HG03108 (cell line): ENCODE measurements at regions not wholly inside any gene's neighbourhood (a gene's known extent, or its start where the extent isn't known, plus 50 kb on each side); places are given as distances from the start of the nearest gene placed in this dataset.
"Not testable (repeated sequence)": the region's sequence is repeated elsewhere in the genome, so short reads cannot be mapped to it uniquely, and the experiment has no call there.

ENCODE experiments used
- ATAC-seq: cut with Tn5 transposase; IDR thresholded peaks from one replicate; pipeline ENCODE4 v1.9.1; 2021; ENCODE audit warnings: moderate library complexity; ENCODE audit not compliant: unreplicated experiment

- ATAC-seq, result no peak
These were observed 425.2 kb downstream of the RWDD3 start for GRCh38 chr1:95659166-95659565.

GRCh38 chr1:95659588-95659987 lies 425.6 kb downstream of the RWDD3 start:
- no peak for ATAC-seq

- ATAC-seq, result no peak
These were observed 426.7 kb downstream of the RWDD3 start for GRCh38 chr1:95660736-95661135.

- ATAC-seq, result not testable (repeated sequence)
These were observed 429.5 kb downstream of the RWDD3 start for GRCh38 chr1:95663530-95663929.

GRCh38 chr1:95668165-95668564 lies 434.2 kb downstream of the RWDD3 start:
- ATAC-seq, result no peak

GRCh38 chr1:95669638-95670037 lies 435.6 kb downstream of the RWDD3 start:
- ATAC-seq, result not testable (repeated sequence)

GRCh38 chr1:95671098-95671497 lies 437.1 kb downstream of the RWDD3 start:
- no peak for ATAC-seq

- no peak for ATAC-seq
These were observed 445.3 kb downstream of the RWDD3 start for GRCh38 chr1:95679262-95679661.

- ATAC-seq, result no peak
These were observed 451.1 kb downstream of the RWDD3 start for GRCh38 chr1:95685081-95685480.

- no peak for ATAC-seq
These were observed 452.2 kb downstream of the RWDD3 start for GRCh38 chr1:95686217-95686616.

GRCh38 chr1:95699149-95699953 lies 465.3 kb downstream of the RWDD3 start:
- no peak for ATAC-seq

GRCh38 chr1:95701450-95702173 lies 467.6 kb downstream of the RWDD3 start:
- ATAC-seq, result no peak

- ATAC-seq, result no peak
These were observed 469.0 kb downstream of the RWDD3 start for GRCh38 chr1:95703046-95703445.

GRCh38 chr1:95716097-95716496 lies 482.1 kb downstream of the RWDD3 start:
- no peak for ATAC-seq

- ATAC-seq, result no peak
These were observed 482.5 kb downstream of the RWDD3 start for GRCh38 chr1:95716550-95716949.

- no peak for ATAC-seq
These were observed 489.3 kb downstream of the RWDD3 start for GRCh38 chr1:95723346-95723745.

GRCh38 chr1:95728841-95729240 lies 494.8 kb downstream of the RWDD3 start:
- no peak for ATAC-seq

- no peak for ATAC-seq
These were observed 497.0 kb downstream of the RWDD3 start for GRCh38 chr1:95730986-95731385.

- no peak for ATAC-seq
These were observed 497.5 kb downstream of the RWDD3 start for GRCh38 chr1:95731466-95731865.

- ATAC-seq, result no peak
These were observed 499.0 kb downstream of the RWDD3 start for GRCh38 chr1:95733031-95733430.

GRCh38 chr1:95733671-95734070 lies 499.7 kb downstream of the RWDD3 start:
- ATAC-seq, result no peak

GRCh38 chr1:95734560-95734959 lies 500.6 kb downstream of the RWDD3 start:
- no peak for ATAC-seq
